IMR-90 (cell line): ENCODE measurements at regions not wholly inside any gene's neighbourhood (a gene's known extent, or its start where the extent isn't known, plus 50 kb on each side); places are given as distances from the start of the nearest gene placed in this dataset.
A peak's percentile ranks its signal among the peaks of the same experiment; 100 is the strongest.

ENCODE experiments used
- ATAC-seq: fragments of 200-7000 bp; cut with Tn5 transposase; 2 replicates; pipeline ENCODE4 v1.9.1; 2020; ENCODE audit warnings: low read depth, mild to moderate bottlenecking, moderate library complexity
- BruUV-seq: library from RNA; stranded (reverse); fragments of 400-500 nt; replicated peaks from 2 replicates; lab custom pipeline; 2021; lab: Mats Ljungman, UMichigan
- CTCF ChIA-PET: fragments of 300-600 bp; formaldehyde crosslinking; extraction: SDS; loops from one replicate; lab custom pipeline; 2021; ENCODE audit warnings: antibody characterized with exemption; lab: Yijun Ruan, JAX
- POLR2A ChIA-PET: fragments of 300-600 bp; sonication (Branson Sonifier 250); formaldehyde crosslinking; loops from one replicate; lab custom pipeline; 2022; ENCODE audit warnings: antibody characterized with exemption; ENCODE audit not compliant: unreplicated experiment; lab: Charles Lee
- DNase-seq: peaks from one replicate; pipeline ENCODE4 v3.0.0; 2013
- H2AFZ ChIP-seq: replicated peaks from 2 replicates; pipeline ENCODE3; 2013; ENCODE audit warnings: low read length, mild to moderate bottlenecking; ENCODE audit not compliant: poor library complexity
- H2AK5ac ChIP-seq: 2 replicates; pipeline ENCODE4 v1.6.1; 2013; ENCODE audit warnings: low read depth, low read length, inconsistent platforms
- H2AK9ac ChIP-seq: replicated peaks from 2 replicates; pipeline ENCODE3; 2013; ENCODE audit warnings: mild to moderate bottlenecking, low read depth, low read length, moderate library complexity; ENCODE audit not compliant: poor library complexity
- H2BK120ac ChIP-seq: 2 replicates; pipeline ENCODE4 v1.6.1; 2013; ENCODE audit warnings: low read depth, low read length, inconsistent platforms
- H2BK15ac ChIP-seq: 3 replicates; pipeline ENCODE4 v1.6.1; 2013; ENCODE audit warnings: low read depth, low read length, inconsistent platforms
- H2BK20ac ChIP-seq: 2 replicates; pipeline ENCODE4 v1.6.1; 2013; ENCODE audit warnings: low read depth, mild to moderate bottlenecking, inconsistent platforms, low read length, moderate library complexity
- H2BK5ac ChIP-seq: 2 replicates; pipeline ENCODE4 v1.6.1; 2013; ENCODE audit warnings: mild to moderate bottlenecking, low read depth, low read length, inconsistent platforms; ENCODE audit not compliant: poor library complexity, severe bottlenecking
- H3K14ac ChIP-seq: replicated peaks from 2 replicates; pipeline ENCODE4 v1.6.1; 2013; ENCODE audit warnings: low read depth, low read length, inconsistent platforms
- H3K18ac ChIP-seq: 2 replicates; pipeline ENCODE4 v1.6.1; 2013; ENCODE audit warnings: low read depth, low read length, control low read depth
- H3K23ac ChIP-seq: 2 replicates; pipeline ENCODE4 v1.6.1; 2013; ENCODE audit warnings: low read depth, low read length, inconsistent platforms
- H3K27ac ChIP-seq: 2 replicates; pipeline ENCODE4 v1.5.1; 2013; ENCODE audit warnings: mild to moderate bottlenecking, control low read depth, low read length; ENCODE audit not compliant: insufficient read depth
- H3K27me3 ChIP-seq: 2 replicates; pipeline ENCODE4 v1.6.1; 2013; ENCODE audit warnings: low read length; ENCODE audit not compliant: control insufficient read depth, insufficient read depth
- H3K36me3 ChIP-seq: 2 replicates; pipeline ENCODE4 v1.6.1; 2013; ENCODE audit warnings: low read length, mixed read lengths; ENCODE audit not compliant: control insufficient read depth, insufficient read depth
- H3K4ac ChIP-seq: 2 replicates; pipeline ENCODE4 v1.6.1; 2013; ENCODE audit warnings: low read depth, low read length, inconsistent platforms
- H3K4me1 ChIP-seq: 2 replicates; pipeline ENCODE4 v1.6.1; 2013; ENCODE audit warnings: low read length, mixed read lengths; ENCODE audit not compliant: control insufficient read depth, insufficient read depth
- H3K4me2 ChIP-seq: 2 replicates; pipeline ENCODE4 v1.6.1; 2013; ENCODE audit warnings: low read depth, mild to moderate bottlenecking, control low read depth, low read length, moderate library complexity
- H3K4me3 ChIP-seq: 2 replicates; pipeline ENCODE4 v1.5.1; 2013; ENCODE audit warnings: low read depth, mild to moderate bottlenecking, control low read depth, low read length, moderate library complexity; ENCODE audit not compliant: insufficient read depth
- H3K56ac ChIP-seq: 2 replicates; pipeline ENCODE4 v1.6.1; 2013; ENCODE audit warnings: low read length, inconsistent platforms; ENCODE audit not compliant: insufficient read depth; ENCODE audit errors: extremely low read depth
- H3K79me1 ChIP-seq, 2 experiments: 2 replicates each; pipeline ENCODE4 v1.6.1; 2013; ENCODE audit warnings: low read length in 2 of 2, inconsistent platforms in 1 of 2, low read depth in 1 of 2
- H3K9ac ChIP-seq: 2 replicates; pipeline ENCODE4 v1.6.1; 2013; ENCODE audit warnings: low read depth, low read length, control low read depth
- H3K9me1 ChIP-seq: 2 replicates; pipeline ENCODE4 v1.6.1; 2013; ENCODE audit warnings: low read length, inconsistent platforms; ENCODE audit not compliant: insufficient read depth
- H3K9me3 ChIP-seq: 2 replicates; pipeline ENCODE4 v1.6.1; 2013; ENCODE audit warnings: low read length; ENCODE audit not compliant: control insufficient read depth, insufficient read depth
- H4K20me1 ChIP-seq: 2 replicates; pipeline ENCODE4 v1.6.1; 2013; ENCODE audit warnings: low read length, inconsistent platforms; ENCODE audit not compliant: insufficient read depth
- H4K5ac ChIP-seq: 2 replicates; pipeline ENCODE4 v1.6.1; 2013; ENCODE audit warnings: mild to moderate bottlenecking, low read depth, low read length, control low read depth
- H4K8ac ChIP-seq, 2 experiments: 2 replicates each; pipeline ENCODE4 v1.6.1; 2013; ENCODE audit warnings: low read depth in 2 of 2, low read length in 2 of 2, control low read depth in 1 of 2, inconsistent platforms in 1 of 2
- H4K91ac ChIP-seq: 2 replicates; pipeline ENCODE4 v1.6.1; 2013; ENCODE audit warnings: low read depth, low read length, inconsistent platforms; ENCODE audit not compliant: insufficient read depth
- BHLHE40 ChIP-seq: fragments of 150-350 bp; IDR thresholded peaks from 2 replicates; pipeline ENCODE4 v1.6.1; 2016; ENCODE audit warnings: mild to moderate bottlenecking, low read depth, low read length
- MAFK ChIP-seq: IDR thresholded peaks from 2 replicates; pipeline ENCODE4 v1.6.1; 2012; ENCODE audit warnings: low read depth, low read length, improper control_type of control experiment
- MAZ ChIP-seq: IDR thresholded peaks from 2 replicates; pipeline ENCODE4 v1.6.1; 2012; ENCODE audit warnings: low read depth, mild to moderate bottlenecking, low read length, improper control_type of control experiment, moderate library complexity, borderline replicate concordance
- MXI1 ChIP-seq: IDR thresholded peaks from 2 replicates; pipeline ENCODE4 v1.6.1; 2012; ENCODE audit warnings: low read depth, mild to moderate bottlenecking, low read length, moderate library complexity, borderline replicate concordance
- POLR2A ChIP-seq: IDR thresholded peaks from 2 replicates; pipeline ENCODE4 v1.6.1; 2012; ENCODE audit warnings: mild to moderate bottlenecking, low read depth, low read length
- RCOR1 ChIP-seq: IDR thresholded peaks from 2 replicates; pipeline ENCODE4 v1.6.1; 2012; ENCODE audit warnings: mild to moderate bottlenecking, low read length, improper control_type of control experiment; ENCODE audit not compliant: insufficient replicate concordance
- WGBS, 2 experiments: methylation state at CpG; one replicate each; pipeline versions ENCODE4 v1.1.5 to v1.1.7; 2013; ENCODE audit warnings: missing lambda C conversion rate in 2 of 2; ENCODE audit not compliant: insufficient read length in 1 of 2; ENCODE audit errors: extremely low coverage in 2 of 2; 5-methylcytosine and 5-hydroxymethylcytosine counted together
- dilution Hi-C: fragments of 300-500 bp; cut with HindIII; formaldehyde crosslinking; loops from one replicate; pipeline ENCODE4 v1.14.3; 2018; ENCODE audit warnings: low sequenced_read_pairs; ENCODE audit not compliant: unreplicated experiment
- in situ Hi-C: fragments of 300-500 bp; cut with MboI; formaldehyde crosslinking; loops from 3 replicates; pipeline ENCODE4 v1.14.3; 2019; ENCODE audit warnings: low sequenced_read_pairs, inconsistent platforms, mixed read lengths
- intact Hi-C: fragments of 100-400 bp; cut with micrococcal nuclease; formaldehyde crosslinking; loops from 2 replicates; pipeline ENCODE4 v1.10.0; 2022

GRCh38 chr4:28101583-28101982, 1240.9 kb downstream of the STIM2 start:
- no peak overlapping the region for H2AFZ ChIP-seq
- no peaks in the 10 kb centered on the region for H3K79me1 ChIP-seq
- no peaks in the 10 kb centered on the region for H3K27me3 ChIP-seq
- no peak overlapping the region for H3K23ac ChIP-seq
- no peak overlapping the region for H4K5ac ChIP-seq
- DNase-seq (no peak), ATAC-seq (no peak)
- H3K18ac ChIP-seq = no peak overlapping the region
- no peak overlapping the region for H3K9ac ChIP-seq
- no peak overlapping the region for H2BK120ac ChIP-seq
- no CpG with 5 or more reads among the region's 2 CpGs for WGBS, 2 experiments
- no peak overlapping the region for H2BK20ac ChIP-seq
- no peak overlapping the region for H3K14ac ChIP-seq
- in situ Hi-C loops = no loop called here
- H3K9me1 ChIP-seq = no peaks in the 10 kb centered on the region
- no peak overlapping the region for H2BK15ac ChIP-seq
- H2BK5ac ChIP-seq = no peak overlapping the region
- TF ChIP-seq RCOR1 = no peak
- TF ChIP-seq POLR2A = no peak
- no peak for TF ChIP-seq MAZ
- TF ChIP-seq MAFK = peak; percentile 38
- no peak for TF ChIP-seq BHLHE40
- no peak for TF ChIP-seq MXI1
- no peak overlapping the region for H2AK5ac ChIP-seq
- H4K8ac ChIP-seq = no peak overlapping the region
- H4K20me1 ChIP-seq = no peaks in the 10 kb centered on the region
- no peak overlapping the region for H3K27ac ChIP-seq
- no peaks in the 10 kb centered on the region for H3K9me3 ChIP-seq
- dilution Hi-C loops = no loop called here
- no peaks in the 10 kb centered on the region for H3K4me1 ChIP-seq
- no peaks in the 10 kb centered on the region for H3K36me3 ChIP-seq
- no peak overlapping the region for H4K91ac ChIP-seq
- H3K4me2 ChIP-seq = no peak overlapping the region
- BruUV-seq = no TSS peak
- ChIA-PET CTCF (no interaction called here), POLR2A (no interaction called here)
- no peak overlapping the region for H3K56ac ChIP-seq
- intact Hi-C loops = no loop called here
- H2AK9ac ChIP-seq = no peak overlapping the region
- H3K4ac ChIP-seq = no peak overlapping the region
- H3K4me3 ChIP-seq = no peak overlapping the region
